ENCODE measurements at regions not wholly inside any gene's neighbourhood (a gene's known extent, or its start where the extent isn't known, plus 50 kb on each side); places are given as distances from the start of the nearest gene placed in this dataset.

DNA sequence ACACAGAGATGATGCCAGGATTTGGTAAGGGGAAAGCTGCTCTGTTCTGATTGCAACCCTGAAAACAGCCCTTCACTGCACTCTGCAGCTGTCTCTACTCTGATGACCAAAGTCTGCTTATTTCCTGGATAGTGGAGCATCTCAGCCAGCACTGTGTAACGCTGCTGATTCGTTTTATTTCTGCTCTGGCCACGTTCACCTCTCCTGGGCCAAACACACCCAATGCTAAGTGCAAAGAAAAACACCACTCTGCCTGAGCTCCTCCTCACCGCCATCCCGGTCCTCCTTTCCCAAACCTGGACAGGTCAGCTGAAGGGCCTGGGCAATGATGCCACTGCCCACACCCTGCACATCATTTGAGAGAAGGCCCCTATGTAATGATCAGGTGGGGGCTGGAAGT is 529.3 kb upstream of the B3GAT1 start:
- TF ChIP-seq, protein P1, sequence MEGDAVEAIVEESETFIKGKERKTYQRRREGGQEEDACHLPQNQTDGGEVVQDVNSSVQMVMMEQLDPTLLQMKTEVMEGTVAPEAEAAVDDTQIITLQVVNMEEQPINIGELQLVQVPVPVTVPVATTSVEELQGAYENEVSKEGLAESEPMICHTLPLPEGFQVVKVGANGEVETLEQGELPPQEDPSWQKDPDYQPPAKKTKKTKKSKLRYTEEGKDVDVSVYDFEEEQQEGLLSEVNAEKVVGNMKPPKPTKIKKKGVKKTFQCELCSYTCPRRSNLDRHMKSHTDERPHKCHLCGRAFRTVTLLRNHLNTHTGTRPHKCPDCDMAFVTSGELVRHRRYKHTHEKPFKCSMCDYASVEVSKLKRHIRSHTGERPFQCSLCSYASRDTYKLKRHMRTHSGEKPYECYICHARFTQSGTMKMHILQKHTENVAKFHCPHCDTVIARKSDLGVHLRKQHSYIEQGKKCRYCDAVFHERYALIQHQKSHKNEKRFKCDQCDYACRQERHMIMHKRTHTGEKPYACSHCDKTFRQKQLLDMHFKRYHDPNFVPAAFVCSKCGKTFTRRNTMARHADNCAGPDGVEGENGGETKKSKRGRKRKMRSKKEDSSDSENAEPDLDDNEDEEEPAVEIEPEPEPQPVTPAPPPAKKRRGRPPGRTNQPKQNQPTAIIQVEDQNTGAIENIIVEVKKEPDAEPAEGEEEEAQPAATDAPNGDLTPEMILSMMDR (conservative IDR thresholded peaks at IDR 0.05; ENCODE audit: low read length), result no peak
- TF ChIP-seq EZH2phosphoT487 (IDR thresholded peaks at IDR 0.05; ENCODE audit: borderline replicate concordance), result no peak

Measured in Loucy (cell line).